NCI-H2081 (cell line): ENCODE measurements at regions not wholly inside any gene's neighbourhood (a gene's known extent, or its start where the extent isn't known, plus 50 kb on each side); places are given as distances from the start of the nearest gene placed in this dataset.

ENCODE experiments used
- DNase-seq, 2 experiments: peaks; one replicate each; lab custom pipeline; 2025; lab: John Stamatoyannopoulos, UW

DNA sequence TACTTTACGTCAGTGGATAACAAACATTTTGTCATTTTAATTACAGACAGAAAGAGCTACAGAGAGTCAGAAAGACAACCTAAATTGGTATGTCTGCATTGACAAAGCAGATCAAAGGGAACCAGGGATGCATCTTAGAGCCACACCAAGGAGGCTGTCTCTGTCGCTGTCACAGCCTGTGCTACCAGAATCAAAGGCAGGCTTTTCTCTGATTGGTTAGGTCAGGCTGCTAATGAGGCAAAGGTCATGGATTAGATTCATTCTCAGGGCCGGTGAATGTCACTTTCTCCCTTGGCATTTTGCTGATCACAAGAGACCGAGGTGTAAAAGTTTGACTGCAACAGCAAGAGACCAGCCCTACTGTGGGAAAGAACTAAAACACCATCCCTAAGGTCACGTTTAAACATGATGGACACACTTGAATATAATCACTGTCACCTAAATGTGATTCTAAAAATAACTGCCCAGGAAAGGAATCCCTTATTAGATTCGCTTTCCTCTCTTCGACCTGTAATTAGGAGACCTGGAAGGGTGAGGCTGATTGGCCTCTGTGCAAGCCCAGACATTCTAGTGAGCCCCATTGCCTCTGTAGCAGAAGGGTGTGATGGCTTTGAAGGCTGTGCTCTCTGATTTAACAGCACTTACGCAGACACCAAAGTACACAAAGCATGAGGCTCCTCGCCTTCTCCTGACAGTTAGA lies 314.4 kb upstream of the NBEA start:
- no peak for DNase-seq

DNA sequence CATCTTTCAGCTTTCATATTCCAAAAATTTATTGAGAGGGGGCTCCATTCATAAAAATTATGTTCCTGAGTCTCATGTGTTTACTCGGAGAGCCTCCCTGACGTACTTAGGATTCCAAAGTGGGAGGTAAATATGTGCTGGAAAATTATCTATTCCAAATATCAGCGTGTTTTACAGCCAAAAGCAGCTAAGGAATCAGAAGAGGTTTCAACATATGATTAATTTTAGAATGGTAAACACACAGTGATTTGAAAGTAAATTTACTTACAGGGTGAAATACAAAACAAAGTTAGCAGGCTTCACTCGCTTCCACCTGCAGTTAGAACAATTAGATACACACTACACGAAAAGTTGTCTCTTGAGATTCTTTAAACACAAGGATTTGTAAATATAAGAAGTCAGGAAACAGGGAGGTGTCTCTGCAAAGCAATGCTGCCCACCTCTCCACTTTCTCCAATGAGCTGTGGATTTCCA lies 313.8 kb upstream of the NBEA start:
- DNase-seq, result no peak

DNA sequence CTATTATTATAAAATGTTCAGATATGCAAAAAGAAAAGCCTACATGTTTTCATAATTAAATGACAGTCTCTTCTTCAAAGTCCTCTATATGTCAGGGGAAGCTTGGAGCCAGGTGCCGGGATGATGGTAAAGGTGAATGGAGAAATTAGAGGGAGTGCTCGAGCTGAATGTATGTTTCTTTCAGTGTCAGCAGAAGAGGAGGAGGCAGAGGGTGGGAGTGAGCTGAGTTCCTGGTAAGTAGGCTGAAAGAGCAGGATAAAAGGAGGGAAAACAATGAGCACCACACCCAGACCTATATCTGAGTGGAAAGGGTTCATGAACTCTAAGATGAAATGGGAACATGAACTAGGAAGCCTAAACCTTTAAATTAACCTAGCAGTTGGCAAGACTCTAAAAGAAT lies 307.6 kb upstream of the NBEA start:
- DNase-seq, result no peak

DNA sequence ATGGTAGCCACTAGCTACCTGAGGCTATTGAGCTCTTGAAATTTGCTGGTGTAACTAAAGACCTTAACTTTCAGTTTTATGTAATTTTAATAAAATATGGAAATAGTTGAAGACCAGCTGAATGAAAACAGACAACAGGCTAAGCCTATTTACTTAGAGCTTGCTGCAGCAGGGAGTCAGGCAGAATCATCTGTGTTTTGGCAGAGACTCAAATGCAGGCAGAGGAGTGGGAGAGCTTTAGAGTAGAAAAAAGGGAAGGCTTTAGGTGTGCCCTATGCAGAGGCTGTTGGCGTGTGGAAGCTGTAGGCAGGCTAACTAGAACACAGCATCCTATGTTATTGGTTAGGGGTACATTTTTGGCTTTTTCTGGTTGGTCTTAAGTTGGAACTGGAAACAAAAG lies 304.9 kb upstream of the NBEA start:
- DNase-seq, result peak in 1 of 2 experiments; percentile 18

DNA sequence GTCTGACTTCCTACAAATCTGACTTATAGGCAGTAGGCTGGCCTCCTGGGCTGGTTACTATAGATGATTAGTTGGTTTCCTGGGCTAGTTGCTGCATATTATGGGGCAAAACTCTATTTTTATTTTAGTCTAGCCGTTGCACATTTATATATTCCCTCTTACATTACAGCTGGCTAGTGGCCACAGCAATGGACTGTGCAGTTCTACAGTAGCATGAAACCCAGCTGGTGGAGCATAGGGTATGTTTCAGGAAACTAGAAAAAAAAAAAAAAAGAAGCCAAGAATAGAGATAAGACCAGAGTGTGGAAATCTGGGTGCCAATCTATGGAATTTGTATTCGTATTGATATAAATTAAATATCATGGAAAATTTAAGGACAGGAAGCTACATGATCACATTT lies 304.4 kb upstream of the NBEA start:
- DNase-seq, result no peak

DNA sequence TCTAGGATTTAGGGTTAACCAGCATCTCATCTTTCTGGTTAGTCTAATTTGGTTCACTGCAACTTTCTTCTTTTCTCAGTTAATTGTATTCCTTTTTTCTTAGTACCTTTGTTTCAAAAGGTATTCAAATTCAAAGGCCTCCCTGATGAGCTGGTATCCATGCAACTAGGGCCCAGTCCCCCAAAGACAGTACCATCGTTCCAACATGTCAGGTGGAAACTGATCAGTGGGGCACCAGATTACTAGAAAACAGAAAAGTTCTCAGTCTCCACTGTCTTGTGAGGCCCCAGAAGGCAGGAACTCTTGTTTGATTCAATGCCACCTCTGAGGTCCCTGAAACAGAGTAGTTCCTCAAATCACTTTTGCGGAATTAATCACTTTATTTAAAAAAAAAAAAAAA lies 303.2 kb upstream of the NBEA start:
- DNase-seq, result no peak

DNA sequence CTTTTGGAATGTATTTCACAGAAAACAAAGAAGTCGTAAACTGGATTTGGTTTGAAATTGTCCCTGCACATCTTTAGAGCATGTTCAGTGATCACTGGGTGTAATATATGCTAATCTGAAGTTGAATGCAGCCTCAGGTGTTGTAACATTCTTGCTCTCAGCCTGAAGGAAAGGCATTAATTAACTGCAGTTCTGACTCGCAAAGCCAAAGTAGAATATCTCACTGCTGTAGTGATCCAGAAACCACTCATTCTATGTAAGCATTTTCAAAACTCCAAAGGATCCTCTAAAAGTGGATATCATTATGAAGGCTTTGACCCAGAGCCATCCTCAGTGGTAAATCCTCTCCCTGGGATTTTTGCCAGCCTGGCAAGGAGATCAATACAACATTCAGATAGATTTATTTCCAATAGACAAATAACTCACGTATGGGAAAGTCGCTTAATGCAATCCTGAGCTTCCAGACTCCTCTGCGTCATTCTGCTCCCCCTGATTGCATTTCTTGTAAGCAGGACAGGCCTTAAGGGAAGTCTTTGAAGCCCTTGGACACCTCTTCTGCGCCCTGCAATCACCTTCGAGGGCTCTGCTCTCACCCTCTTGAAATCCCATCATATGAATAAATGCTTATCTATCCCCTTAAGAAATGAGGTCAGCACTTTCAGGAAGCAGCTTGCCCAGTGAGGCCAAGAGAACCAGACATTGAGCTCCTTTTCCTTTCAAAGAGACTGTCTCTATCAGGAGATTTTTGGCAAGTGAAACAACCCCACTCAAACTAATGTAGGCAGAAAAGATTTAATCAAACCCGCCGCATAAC lies 301.7 kb upstream of the NBEA start:
- DNase-seq, result no peak

DNA sequence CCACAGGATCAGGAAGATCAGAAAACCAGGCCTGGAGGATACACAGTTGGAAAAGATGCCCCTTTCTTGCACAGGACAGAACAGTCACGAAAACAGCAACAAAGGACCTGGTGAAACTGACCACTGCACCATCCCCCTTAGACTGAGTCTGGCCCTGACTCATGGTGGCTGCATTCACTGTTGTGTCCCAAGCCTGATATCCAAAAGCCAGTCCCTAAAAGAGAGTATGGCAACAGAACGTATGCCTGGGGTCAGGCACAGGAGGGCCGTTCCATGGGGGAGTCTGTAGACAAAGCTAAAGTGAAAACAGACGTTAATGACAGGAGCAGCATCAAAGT lies 301.1 kb upstream of the NBEA start:
- DNase-seq, result no peak

DNA sequence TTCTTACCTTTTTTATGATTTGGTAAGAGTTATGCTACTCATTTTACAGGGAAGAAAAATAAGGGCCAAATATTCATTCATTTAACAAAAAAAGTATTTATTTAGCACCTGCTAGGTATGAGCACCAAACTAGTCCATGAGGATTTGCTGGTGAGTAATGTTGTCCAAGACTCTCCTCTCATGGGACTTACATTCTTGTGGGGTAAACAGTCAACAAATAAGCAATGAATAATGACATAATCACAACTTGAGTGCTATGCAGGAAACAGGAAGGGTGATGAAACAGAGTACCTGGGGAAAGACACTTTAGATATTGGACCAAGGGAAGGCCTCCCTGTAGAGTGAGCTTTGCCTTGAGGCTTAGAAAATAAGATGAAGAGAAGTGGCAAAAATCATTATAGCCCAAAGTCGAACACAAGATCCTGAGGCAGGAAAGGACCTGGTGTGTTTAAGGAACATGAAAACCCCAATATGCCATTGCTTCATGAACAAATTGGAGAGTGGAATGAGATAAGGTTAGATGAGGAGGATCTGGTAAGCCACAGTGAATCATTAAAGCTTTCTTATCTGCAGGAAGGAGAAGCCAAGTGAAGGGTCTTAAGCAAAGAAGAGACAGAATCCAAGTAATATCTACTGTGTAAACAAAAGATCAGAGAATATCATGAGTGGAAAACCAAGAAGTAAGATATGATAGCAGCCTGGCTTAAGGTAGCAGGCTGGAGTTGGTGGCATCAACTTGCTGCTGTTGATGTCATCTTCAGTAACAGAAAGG lies 294.5 kb upstream of the NBEA start:
- no peak for DNase-seq

DNA sequence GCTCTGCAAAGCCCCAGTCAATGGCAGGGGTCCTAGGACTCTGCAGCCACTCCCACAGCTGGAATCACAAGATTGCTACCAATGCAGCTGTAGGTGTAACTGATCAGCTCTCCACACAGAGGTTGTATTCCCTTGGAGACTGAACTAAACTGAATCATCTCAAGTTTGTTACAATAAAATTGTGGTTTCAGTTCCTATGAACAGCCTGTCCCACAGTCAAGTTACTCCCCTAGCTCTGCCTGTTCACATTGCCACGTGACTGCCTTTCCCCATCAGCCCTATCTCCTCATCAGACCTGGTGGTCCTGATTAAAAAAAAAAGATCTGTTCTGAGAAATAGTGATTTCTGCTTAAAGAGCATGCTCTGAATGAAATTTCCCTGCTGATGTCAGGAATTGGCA lies 287.9 kb upstream of the NBEA start:
- DNase-seq, result no peak

DNA sequence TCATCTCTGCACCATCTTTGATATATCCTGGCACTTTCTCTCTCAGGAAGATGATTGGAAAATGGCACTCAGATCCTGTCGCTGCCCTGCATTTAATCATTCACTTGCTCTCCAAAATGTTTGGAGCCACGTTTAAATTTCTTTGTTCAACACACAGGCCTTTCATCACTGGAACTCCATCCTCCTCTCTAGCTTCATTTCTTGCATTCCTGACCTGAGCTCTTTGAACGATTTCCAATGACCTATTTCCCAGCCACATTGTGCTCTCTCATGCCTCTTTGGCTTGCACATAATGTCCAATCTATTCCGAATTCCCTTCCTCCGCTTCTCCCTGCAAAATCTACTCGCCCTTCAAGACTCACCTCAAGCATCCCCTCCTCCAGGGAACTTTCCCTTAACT lies 287.4 kb upstream of the NBEA start:
- no peak for DNase-seq

DNA sequence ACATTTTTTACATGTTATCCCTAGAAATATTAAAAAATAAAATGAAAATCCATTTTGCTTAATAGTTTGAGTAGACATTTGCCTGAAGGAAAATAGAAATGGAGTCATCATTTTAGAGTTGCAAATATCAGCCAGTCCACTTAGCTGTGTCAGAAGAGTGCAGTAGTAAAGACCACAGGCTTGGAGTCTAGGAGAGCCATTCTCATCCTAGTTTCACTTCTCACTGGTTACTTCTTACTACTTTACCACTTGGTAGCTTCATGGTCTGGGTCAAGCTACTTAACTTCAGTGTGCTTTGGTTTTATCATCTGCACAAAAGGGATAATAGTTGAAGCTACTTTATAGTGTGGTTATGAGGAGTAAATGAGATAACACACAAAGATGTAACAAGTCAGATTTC lies 286.5 kb upstream of the NBEA start:
- DNase-seq, result no peak

DNA sequence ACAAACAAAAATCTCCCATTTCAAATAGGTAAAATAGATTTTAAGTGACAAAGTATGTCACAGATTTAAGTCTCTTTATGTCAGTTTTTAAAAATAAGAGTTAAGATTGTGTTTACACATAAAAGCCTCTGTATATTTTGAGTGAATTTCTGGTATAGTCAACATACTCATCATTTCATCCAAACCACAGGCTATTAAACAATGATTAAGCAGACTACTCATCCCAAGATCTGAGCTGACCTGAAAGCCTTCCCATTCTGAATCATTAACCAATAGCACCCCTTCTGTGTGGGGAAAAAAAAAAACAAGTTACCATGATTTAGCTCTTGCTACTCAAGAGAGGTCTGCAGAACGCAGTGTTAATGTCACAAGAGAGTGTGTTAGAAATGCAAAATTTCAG lies 284.4 kb upstream of the NBEA start:
- DNase-seq, result no peak

DNA sequence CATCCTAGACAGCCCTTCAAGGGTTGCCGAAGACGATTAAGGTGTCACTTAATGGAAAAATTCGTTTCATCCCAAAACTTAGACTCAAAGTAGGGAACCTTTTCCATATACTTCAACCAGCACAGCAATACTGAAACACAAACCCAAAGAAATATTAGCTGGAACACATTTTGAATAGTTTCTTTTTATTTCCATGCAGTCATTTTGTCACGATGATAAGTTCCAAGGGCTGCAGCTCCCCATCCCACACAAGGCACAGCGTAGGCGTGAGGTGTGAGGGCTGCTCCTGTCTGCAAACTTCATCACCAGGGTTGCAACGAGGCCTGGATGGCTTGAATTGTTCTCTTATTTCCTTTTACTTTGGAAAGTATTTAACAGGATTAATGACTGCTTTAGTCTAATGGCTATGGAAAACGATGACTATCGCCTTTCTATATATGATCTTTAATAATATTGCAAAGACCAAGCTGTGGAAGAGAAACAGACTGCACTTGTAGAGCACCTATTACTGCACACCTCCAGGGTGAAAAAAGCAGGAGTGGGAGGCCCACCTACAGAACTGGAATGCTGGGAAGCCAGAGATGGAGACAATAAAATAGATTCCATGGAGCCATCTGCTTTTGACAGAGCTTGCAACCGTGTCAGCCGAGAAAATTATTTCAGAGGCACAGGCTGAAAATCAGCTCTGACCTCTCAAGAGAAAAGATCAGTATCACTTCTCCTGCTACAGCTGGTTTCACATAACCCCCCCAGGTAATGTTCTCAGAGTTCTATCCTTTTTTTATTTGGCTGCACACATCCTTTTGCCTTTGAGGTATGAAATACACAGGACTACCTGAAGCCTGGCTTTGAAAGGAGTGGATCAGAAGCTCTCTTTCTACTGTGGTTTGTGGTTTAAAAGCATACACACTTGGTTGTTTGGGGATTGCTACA lies 274.5 kb upstream of the NBEA start:
- no peak for DNase-seq

DNA sequence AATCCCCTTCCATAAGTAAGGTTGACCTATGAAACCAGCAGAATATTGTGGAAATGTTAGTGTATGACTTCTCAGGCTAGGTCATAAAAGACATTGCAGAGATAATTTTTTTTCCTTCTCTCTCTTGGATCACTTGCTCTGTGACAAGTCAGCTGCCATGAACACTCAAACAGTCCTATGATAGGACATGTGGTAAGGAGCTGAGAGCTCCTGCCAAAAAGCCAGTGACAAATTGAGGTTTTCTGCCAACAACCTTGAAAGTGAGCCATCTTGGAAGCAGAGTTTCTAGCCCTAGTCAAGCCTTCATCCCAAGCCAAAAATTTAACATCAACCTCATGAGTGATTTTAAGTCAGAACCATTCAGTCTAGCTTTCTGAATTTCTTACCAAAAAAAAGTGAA lies 270.9 kb upstream of the NBEA start:
- DNase-seq, result no peak

DNA sequence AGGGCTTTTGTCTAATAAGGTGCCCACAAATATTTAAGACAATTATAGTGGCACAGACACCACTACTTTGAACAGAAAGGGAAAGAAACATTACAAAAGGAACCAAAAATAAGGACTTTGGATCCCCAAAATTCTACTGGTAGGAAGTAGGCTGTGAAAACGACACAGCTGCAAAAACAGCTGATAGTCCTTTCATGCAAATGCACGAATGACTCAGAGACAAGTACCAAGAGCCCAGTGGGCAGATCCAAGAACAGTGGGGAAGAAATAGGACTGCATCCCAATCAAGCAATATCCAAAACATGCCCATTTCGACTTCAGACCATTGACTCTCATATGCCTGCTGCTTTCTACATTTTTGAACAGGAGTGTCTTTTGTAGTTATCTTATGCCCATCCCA lies 269.4 kb upstream of the NBEA start:
- no peak for DNase-seq

DNA sequence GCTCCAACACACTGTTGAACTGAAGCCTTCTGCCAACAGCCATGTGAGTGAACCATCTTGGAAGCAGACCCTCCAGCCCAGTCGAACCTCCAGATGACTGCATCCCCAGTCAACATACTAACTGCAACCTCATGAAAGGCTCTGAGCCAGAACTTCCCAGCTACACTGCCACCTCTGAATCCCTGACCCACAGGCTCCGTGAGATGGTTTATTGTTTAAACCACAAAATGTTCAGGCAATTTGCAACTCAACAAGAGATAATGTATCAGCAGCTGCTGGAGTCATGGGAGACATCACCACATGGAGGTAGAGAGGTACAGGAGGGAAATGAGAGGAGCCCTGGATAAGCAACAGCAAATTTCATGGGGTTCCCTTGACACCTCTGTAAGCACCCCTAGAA lies 266.4 kb upstream of the NBEA start:
- no peak for DNase-seq

DNA sequence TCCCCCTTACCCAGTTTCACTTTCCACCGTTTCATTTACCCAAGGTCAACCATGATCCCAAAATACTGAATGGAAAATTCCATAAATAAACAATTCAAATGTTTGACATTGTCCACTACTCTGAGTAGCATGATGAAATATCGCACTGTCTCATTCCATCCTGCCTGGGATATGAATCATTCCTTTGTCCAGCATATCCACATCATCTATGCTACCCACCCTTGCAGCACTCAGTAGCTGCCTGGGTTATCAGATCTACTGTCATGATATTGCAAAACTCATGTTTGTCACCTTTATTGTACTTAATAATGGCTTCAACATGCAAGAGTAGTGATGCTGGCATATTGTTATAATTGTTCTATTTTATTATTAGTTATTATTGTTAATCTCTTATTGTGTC lies 263.9 kb upstream of the NBEA start:
- no peak for DNase-seq

DNA sequence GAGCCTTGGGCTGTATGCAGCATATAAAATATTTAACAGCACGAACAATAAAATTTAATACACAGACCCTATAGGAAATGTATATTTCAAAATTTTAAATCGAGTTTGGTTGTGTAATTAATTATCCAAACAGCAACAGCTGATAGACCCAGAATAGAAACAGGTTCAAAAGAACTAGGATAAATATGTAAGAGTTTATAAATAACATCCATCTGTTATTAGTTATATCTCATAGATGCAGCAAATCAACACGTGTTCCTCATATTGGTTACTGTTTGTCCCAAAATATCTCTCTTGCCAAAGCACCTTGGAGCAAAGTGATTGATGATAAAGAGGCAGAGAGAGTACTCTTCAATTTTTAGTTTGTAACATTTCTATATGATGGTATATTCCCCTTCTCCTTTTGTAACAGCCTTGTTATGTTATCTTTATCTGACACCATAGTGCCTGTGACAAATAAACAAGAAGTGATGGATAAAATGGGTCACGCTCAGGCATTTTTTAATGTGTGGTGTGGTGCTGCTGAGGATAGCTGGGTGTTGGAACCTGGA lies 260.6 kb upstream of the NBEA start:
- no peak for DNase-seq

DNA sequence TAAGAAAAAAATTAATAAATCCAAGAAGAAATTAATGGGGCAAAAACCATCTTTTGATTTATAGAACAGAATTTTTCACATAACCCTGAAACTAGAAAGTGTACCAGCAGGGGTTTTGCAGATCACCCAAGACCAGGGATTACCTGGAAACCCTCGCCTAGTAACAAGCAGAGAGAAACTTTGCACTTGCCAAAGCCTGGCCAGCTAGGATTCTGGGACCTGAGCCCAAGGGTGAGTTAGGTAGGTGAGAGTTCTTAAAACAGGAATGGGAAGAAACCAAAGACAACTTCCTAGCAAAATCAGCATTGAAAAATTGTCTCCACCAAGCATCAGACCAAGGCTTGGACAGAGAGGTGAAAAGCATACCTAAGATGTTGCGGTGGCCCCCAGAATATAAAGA lies 247.0 kb upstream of the NBEA start:
- DNase-seq, result no peak

DNA sequence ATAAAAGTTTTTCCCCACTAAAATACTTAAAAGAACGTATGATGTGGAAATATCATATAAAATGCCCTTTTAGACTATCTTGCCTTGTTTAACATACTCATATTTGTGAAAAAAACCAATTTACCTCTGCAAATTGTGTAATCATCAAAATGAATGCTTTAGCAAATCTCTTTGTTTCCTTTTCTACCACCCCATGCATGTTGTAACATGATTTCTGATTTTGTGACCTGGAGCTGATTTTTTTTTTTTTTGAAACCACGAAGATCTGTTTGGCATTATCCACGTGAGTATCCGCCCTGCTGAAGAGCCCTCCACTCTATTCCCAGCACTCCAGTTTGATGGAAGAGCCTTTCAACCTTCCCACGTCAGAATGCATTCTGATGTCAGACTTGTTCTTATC lies 245.8 kb upstream of the NBEA start:
- DNase-seq, result no peak

DNA sequence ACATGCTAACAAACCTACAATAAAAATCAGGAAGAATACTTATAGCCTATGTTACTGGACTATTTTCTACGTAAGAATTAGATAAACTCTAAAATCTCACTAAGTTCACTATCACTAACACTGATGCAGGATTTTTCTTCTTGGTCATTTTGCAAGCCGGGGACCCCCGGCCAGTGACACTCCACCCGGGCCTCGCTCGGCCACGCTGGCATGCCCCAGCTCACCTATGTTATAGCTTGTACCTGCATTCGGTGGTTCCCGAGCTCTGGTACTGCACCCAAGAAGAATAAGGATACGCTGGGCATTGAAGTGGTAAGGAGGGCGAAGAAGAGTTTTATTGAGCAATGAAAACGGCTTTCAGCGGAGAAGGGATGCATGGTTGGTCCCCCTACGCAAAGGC lies 245.3 kb upstream of the NBEA start:
- DNase-seq, result no peak
